ENCODE measurements at regions not wholly inside any gene's neighbourhood (a gene's known extent, or its start where the extent isn't known, plus 50 kb on each side); places are given as distances from the start of the nearest gene placed in this dataset.

- TF ChIP-seq ZNF770 (CRISPR knock-in tag; IDR thresholded peaks at IDR 0.05) (no peak), SCMH1 (CRISPR knock-in tag; IDR thresholded peaks at IDR 0.05; ENCODE audit: borderline replicate concordance) (no peak), ZUFSP (CRISPR knock-in tag; IDR thresholded peaks at IDR 0.05; ENCODE audit: borderline replicate concordance) (no peak), NRL (CRISPR knock-in tag; IDR thresholded peaks at IDR 0.05; ENCODE audit: borderline replicate concordance) (no peak), BRD4 (CRISPR knock-in tag; IDR thresholded peaks at IDR 0.05) (no peak), PBX2 (CRISPR knock-in tag; IDR thresholded peaks at IDR 0.05) (no peak), ZNF318 (CRISPR knock-in tag; IDR thresholded peaks at IDR 0.05) (no peak), ZNF530 (CRISPR knock-in tag; IDR thresholded peaks at IDR 0.05; ENCODE audit: low read depth) (no peak)
Observed at GRCh38 chr6:40083141-40083920, 149.1 kb upstream of the MOCS1 start (continued).
